ENCODE measurements at regions not wholly inside any gene's neighbourhood (a gene's known extent, or its start where the extent isn't known, plus 50 kb on each side); places are given as distances from the start of the nearest gene placed in this dataset.

DNA sequence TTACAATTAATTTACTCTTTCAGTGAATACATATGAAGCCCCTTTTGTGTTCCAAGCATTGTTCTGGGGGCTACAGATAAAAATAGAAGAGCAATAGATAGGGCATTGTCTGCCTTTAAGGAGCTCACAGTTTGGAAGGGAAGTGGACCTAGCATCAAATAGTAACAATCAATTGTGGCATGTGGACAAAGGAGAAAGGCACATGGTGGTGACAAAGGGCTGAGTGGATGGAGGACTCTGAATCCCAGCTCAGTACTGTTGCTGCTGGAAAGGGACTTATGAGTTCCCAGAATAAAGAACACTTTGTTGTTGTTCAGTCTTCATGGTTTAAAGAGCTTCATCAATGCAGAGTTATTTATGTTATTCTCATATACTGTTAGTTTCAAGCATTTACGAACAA lies 217.7 kb downstream of the HRH4 start:
- Mint-ChIP-seq H3K27me3 (peaks cover 2% of the 10 kb centered on the region), H3K27ac (no peak overlapping the region), H3K4me1 (no peaks in the 10 kb centered on the region), H3K4me3 (no peak overlapping the region), H3K9me3 (ENCODE audit: low read depth) (no peaks in the 10 kb centered on the region), H3K36me3 (no peaks in the 10 kb centered on the region)
- CTCF ChIA-PET: interaction anchor here (0.6 kb wide), 1 partner anchor 19 kb away, joined by 3 read pairs; no protein-coding TSS in a partner anchor
- DNase-seq (no peak), ATAC-seq (no peak)

DNA sequence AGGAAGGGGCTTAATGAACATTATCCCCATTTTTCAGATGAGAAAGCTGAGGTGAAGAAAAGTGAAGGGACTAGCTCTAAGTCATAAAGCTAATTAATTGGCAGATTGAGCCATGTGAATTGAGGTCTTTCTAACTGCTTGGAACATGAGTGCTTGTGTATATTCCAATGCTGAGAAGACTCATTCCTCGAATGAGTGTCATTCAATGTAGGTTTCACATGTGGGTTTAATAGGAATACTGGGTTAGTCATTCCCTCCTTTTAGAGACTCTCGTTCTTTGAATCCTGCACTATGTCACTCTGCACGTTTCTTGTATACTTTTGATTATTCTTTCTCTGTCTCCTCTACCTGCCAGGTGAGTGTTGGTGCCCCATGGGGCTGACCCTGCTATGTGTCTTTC lies 218.2 kb downstream of the HRH4 start:
- CTCF ChIA-PET: interaction anchor here (0.6 kb wide), 1 partner anchor 20 kb away, joined by 3 read pairs; no protein-coding TSS in a partner anchor
- DNase-seq (no peak), ATAC-seq (no peak)
- Mint-ChIP-seq H3K9me3 (ENCODE audit: low read depth) (no peaks in the 10 kb centered on the region), H3K4me1 (no peaks in the 10 kb centered on the region), H3K27ac (no peak overlapping the region), H3K4me3 (no peak overlapping the region), H3K36me3 (no peaks in the 10 kb centered on the region), H3K27me3 (peaks cover 2% of the 10 kb centered on the region)

DNA sequence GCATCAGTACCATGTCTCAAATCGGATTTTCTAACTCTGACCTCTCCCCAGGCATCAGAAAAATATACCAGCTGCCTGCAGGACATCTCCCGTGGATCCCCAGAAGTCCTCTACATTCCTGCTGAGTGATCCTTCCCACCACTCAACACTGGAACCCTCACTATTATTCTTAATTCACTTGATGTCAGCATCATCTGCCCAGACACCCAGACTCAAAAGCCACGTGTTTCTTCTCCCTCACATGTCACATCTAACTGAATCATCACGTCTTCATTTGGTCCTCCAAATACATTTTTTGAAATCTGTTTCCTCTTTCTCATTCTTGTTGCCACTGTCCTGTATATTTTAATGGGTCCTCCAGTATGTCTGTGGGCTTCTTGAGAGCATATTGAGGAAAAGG lies 218.6 kb downstream of the HRH4 start:
- Mint-ChIP-seq H3K27me3 (peaks cover 2% of the 10 kb centered on the region), H3K4me1 (no peaks in the 10 kb centered on the region), H3K27ac (no peak overlapping the region), H3K9me3 (ENCODE audit: low read depth) (no peaks in the 10 kb centered on the region), H3K36me3 (no peaks in the 10 kb centered on the region), H3K4me3 (no peak overlapping the region)
- no peak for ATAC-seq
- no peak for DNase-seq
- CTCF ChIA-PET: no interaction called here

DNA sequence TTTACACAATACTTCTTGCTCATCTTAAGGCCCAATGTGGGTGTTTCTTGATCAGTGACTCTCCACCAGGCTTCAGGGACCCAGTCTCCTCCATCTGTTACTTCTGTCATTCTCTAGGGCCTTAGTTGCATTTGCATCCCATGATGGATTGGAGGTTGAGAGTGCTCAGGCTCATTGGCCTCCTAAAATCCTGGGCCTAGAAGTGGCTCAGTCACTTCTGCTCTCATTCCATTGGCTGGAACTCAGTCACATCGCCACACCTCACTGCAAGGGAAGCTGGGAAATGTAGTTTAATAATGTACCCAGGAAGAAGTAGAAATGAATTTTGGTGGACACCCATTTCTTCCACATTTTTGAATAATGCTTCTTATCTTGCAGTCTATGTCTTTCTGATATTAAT lies 223.5 kb downstream of the HRH4 start:
- H3K27ac Mint-ChIP-seq: no peak overlapping the region
- no peak for ATAC-seq

DNA sequence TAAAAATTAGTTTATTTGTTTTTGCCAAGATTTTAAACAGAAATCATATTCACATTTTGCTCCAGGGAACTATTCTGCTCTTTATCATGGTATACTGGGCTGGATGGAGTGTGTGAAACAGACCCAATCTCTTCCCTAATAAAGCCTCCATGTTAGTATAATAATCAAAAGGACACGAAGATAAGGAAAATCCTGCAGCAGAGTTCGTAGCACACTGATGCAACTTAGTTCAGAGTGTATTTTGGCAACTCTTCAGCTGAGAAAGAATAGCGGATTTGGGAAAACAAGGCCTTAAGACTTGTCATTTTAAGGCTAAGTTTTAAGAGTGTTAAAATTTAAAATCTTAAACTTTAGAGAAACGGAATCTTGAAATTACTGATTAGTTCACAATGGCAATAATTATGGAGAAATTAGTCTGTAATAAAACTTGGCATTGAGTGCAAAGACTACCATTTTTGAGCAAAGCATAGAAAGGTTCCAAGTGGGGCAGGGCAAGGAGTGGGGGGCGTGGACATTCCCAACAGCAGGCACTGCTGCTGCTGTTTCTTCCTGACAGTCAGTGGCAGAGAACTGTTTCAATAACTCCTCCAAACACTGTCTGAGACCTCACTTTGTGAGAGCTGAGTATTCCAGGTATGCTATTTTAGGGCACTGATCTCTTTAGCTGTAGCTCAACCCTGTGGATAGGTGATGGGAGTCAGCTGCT lies 225.0 kb downstream of the HRH4 start:
- ATAC-seq: no peak
- H3K4me3 Mint-ChIP-seq: no peak overlapping the region
- CTCF ChIA-PET: no interaction called here
- DNase-seq: no peak
- H3K9me3 Mint-ChIP-seq (ENCODE audit: low read depth): no peaks in the 10 kb centered on the region
- no peaks in the 10 kb centered on the region for H3K4me1 Mint-ChIP-seq
- no peak overlapping the region for H3K27ac Mint-ChIP-seq
- peaks cover under 1% of the 10 kb centered on the region for H3K27me3 Mint-ChIP-seq
- no peaks in the 10 kb centered on the region for H3K36me3 Mint-ChIP-seq

More for the DNA sequence above, 223.5 kb downstream of the HRH4 start:
- no peaks in the 10 kb centered on the region for H3K4me1 Mint-ChIP-seq
- CTCF ChIA-PET: no interaction called here
- H3K27me3 Mint-ChIP-seq: peaks cover 2% of the 10 kb centered on the region
- no peak overlapping the region for H3K4me3 Mint-ChIP-seq
- H3K9me3 Mint-ChIP-seq (ENCODE audit: low read depth): no peaks in the 10 kb centered on the region
- no peak for DNase-seq
- no peaks in the 10 kb centered on the region for H3K36me3 Mint-ChIP-seq

DNA sequence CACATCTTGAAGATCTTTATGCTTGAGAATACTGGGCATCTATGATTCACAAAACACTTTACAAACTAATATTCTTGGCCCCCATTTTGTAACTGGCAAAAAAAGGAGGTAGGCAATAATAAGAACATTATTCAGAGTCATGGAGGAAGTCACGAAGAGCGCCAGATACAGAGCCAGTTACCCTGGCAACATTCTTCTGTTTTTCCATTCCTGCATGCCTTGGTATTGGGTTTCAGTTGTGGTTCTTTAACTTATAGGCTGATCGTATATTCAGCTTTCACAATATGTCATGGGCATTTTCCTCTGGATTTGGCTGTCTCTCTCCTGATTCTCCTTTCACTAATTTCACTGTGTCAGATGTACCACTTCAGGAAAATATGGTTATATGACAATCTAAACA lies 234.7 kb downstream of the HRH4 start:
- H3K27me3 Mint-ChIP-seq: peaks cover 3% of the 10 kb centered on the region
- DNase-seq (no peak), ATAC-seq (no peak)
- no peak overlapping the region for H3K27ac Mint-ChIP-seq
- H3K4me3 Mint-ChIP-seq: no peak overlapping the region
- CTCF ChIA-PET: no interaction called here
- H3K36me3 Mint-ChIP-seq: no peaks in the 10 kb centered on the region
- H3K9me3 Mint-ChIP-seq (ENCODE audit: low read depth): peaks cover 6% of the 10 kb centered on the region
- no peaks in the 10 kb centered on the region for H3K4me1 Mint-ChIP-seq

DNA sequence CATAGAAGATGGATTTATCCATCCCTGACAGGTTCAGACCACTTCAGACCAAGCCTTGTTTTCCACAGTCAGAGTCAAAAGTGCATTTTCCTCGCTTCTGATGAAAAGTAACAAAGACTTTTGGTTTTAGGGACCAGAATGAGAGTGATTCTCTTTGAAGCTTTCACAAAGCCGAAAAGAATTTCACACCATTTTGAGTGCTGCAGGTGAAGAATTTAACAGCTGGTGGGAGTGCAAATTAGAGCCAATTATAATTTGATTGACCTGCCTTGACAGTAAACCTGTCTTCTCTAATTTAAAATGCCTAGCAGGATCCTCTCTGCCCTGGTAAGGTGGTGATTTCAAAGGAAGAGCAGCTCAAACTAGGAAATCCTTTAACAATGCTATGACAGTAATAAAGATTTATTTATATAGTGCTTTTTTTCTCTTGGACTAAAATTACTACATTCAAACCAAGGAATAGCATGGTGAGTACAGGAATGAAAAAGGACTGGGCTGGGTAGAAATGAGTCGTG lies 241.6 kb downstream of the HRH4 start:
- Mint-ChIP-seq H3K4me3 (no peak overlapping the region), H3K27me3 (peaks cover 13% of the 10 kb centered on the region), H3K4me1 (no peaks in the 10 kb centered on the region), H3K9me3 (ENCODE audit: low read depth) (no peaks in the 10 kb centered on the region), H3K36me3 (no peaks in the 10 kb centered on the region), H3K27ac (no peak overlapping the region)
- CTCF ChIA-PET: no interaction called here
- ATAC-seq (no peak), DNase-seq (no peak)

DNA sequence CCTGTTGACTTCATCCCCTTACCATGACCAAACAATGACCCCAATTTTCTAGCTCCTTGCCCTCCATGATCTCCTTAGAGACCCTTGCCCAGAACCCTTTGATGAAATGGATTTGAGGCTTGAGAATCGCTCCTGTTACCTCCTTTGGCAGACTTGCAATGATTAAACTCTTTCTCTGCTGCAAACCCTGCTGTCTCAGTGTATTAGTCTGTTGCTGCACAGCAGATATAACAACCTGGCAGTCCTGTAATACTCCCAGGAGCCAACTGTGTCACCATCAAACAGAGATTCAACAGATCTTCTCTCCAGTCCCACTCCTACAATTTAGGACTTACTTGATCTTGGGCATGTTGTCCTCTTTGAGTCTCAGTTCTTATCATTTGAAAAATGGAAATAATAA lies 242.9 kb downstream of the HRH4 start:
- Mint-ChIP-seq H3K4me1 (no peaks in the 10 kb centered on the region), H3K27ac (no peak overlapping the region), H3K9me3 (ENCODE audit: low read depth) (no peaks in the 10 kb centered on the region), H3K27me3 (peaks cover 13% of the 10 kb centered on the region), H3K4me3 (no peak overlapping the region), H3K36me3 (no peaks in the 10 kb centered on the region)
- DNase-seq: no peak
- ATAC-seq: no peak
- CTCF ChIA-PET: no interaction called here

DNA sequence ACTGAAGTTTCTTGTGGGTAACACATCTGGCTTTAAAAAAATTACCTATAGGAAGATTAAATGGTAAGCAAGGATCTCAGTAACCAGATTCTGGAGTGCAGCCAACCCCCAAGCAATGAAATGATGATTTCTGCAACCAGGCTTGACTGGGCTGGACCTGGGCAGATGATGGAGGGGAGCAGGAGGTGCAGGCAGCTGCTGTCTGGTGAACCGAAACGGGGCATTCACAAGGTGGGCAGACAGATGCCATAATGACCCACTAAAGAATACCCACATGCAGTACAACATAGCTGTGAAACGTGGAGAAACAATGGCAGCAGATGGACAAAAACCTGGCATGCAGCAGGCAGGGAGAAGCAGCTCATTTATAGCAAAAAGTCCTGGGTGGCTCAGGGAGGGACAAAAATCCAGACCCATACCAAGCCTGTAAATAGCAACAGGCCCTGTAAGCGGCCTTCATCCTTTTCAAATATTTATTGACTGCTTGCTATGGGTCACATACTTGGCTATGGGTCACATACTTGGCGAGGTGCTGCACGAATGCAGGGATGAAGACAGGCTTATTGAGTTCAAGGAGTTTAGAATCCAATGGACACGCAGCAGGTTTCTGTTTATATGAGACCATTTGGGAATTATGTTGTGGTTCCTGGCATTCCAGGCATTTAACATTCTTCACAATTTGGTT lies 244.7 kb downstream of the HRH4 start:
- H3K4me1 Mint-ChIP-seq: no peaks in the 10 kb centered on the region
- H3K36me3 Mint-ChIP-seq: no peaks in the 10 kb centered on the region
- ATAC-seq (no peak), DNase-seq (no peak)
- peaks cover 10% of the 10 kb centered on the region for H3K27me3 Mint-ChIP-seq
- no peak overlapping the region for H3K27ac Mint-ChIP-seq
- CTCF ChIA-PET: interaction anchor here (1.1 kb wide), 1 partner anchor 21 kb away, joined by 3 read pairs; no protein-coding TSS in a partner anchor
- H3K4me3 Mint-ChIP-seq: no peak overlapping the region
- peaks cover 2% of the 10 kb centered on the region for H3K9me3 Mint-ChIP-seq (ENCODE audit: low read depth)

DNA sequence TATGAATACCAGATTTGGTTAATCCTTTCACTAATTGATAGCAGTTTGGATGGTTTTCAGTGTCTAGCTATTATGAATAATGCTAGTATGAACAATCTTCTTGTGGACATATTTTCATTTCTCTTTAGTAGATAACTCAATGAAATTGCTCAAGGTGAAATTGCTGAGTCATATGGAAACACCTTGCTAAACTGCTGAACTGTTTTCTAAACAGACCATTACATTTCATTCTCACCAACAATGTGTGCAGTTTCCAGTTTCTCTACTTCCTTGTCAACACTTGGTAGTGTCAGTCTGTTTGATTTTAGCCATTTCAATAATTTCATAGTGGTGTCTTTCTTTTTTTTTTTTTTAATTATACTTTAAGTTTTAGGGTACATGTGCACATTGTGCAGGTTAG lies 250.0 kb downstream of the HRH4 start:
- no peak for DNase-seq
- Mint-ChIP-seq H3K36me3 (no peaks in the 10 kb centered on the region), H3K27me3 (peaks cover under 1% of the 10 kb centered on the region), H3K9me3 (ENCODE audit: low read depth) (peaks cover 2% of the 10 kb centered on the region), H3K4me1 (no peaks in the 10 kb centered on the region), H3K4me3 (no peak overlapping the region), H3K27ac (no peak overlapping the region)
- CTCF ChIA-PET: no interaction called here
- no peak for ATAC-seq

DNA sequence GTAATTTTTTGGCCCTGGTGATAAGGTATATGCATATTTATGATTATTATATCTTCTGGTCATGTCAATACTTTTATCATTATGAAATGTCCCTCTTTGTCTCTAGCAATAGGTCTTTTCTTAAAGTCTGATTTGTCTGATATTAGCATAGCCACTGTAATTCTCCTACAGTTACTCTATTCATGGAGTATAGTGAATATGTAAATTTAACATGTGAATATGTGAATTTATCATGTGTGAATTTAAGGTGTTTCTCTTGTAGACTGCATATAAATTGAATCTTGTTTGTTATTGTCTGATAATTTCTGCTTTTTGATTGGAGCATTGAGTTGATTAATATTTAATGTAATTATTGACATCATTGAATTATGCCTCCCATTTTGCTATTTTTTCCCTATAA lies 259.4 kb downstream of the HRH4 start:
- peaks cover 23% of the 10 kb centered on the region for H3K27me3 Mint-ChIP-seq
- H3K27ac Mint-ChIP-seq: no peak overlapping the region
- ATAC-seq: no peak
- H3K9me3 Mint-ChIP-seq (ENCODE audit: low read depth): no peaks in the 10 kb centered on the region
- no peaks in the 10 kb centered on the region for H3K4me1 Mint-ChIP-seq
- DNase-seq: no peak
- CTCF ChIA-PET: no interaction called here
- no peaks in the 10 kb centered on the region for H3K36me3 Mint-ChIP-seq
- H3K4me3 Mint-ChIP-seq: no peak overlapping the region

DNA sequence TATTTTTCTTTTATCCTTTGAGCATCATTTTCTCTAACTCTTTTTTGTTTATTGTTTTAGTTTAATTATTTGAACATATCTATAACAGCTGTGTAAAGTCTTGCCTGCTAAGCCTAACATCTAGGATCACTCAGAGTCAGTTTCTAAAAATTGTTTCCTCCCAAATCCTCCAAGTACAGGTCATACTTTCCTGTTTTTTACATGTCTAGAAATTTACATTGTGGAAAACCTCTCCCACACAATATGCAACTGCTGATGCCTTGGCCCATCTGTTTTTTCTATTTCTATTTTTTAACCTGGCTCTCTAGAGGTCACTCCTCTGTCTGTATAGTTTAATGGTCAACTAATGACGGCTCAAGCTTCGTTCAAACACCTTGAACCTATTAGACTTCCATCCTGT lies 261.0 kb downstream of the HRH4 start:
- H3K27ac Mint-ChIP-seq: no peak overlapping the region
- no peaks in the 10 kb centered on the region for H3K9me3 Mint-ChIP-seq (ENCODE audit: low read depth)
- peaks cover 23% of the 10 kb centered on the region for H3K27me3 Mint-ChIP-seq
- CTCF ChIA-PET: no interaction called here
- H3K4me3 Mint-ChIP-seq: no peak overlapping the region
- no peak for ATAC-seq
- no peak for DNase-seq
- no peaks in the 10 kb centered on the region for H3K4me1 Mint-ChIP-seq
- no peaks in the 10 kb centered on the region for H3K36me3 Mint-ChIP-seq

DNA sequence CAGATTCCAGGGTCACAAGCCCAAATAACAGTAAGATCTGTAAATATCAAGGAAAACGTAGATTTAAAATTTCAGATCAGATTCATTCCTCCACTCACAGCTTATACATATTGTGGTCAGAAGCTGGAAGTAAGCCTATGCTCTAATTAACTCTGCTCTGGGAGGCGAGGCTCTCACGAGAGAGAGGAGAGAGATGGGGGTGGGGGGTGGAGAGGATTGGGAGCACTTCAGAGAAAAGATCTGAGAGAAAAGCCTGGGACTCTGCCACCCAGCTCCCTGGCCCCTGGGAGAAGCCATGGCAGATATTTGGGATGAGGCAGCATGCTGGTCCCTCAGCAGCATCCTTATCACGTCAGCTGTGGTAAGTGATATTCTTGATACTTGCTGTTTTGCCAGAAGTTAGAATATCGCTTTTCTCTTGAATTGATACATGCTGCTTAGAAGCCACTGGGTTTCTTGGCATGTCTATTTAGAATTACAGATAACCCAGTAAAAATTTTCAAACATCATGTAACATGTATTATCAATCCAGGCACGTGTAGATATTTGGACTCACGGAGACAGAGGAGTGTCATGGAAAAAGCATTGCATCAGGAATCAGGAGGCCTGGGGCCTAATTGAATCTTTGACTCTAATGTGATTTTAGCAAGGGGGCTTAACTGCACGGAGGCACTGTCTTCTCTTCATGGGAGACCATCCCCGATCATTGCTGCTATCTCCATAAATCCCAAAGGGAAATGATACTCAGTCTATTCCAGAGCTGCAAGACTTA lies 265.4 kb downstream of the HRH4 start:
- H3K4me1 Mint-ChIP-seq: no peaks in the 10 kb centered on the region
- no peak overlapping the region for H3K4me3 Mint-ChIP-seq
- H3K36me3 Mint-ChIP-seq: no peaks in the 10 kb centered on the region
- no peak for DNase-seq
- H3K27ac Mint-ChIP-seq: no peak overlapping the region
- peaks cover 15% of the 10 kb centered on the region for H3K27me3 Mint-ChIP-seq
- no peaks in the 10 kb centered on the region for H3K9me3 Mint-ChIP-seq (ENCODE audit: low read depth)
- no peak for ATAC-seq
- CTCF ChIA-PET: interaction anchor here (0.6 to 2.2 kb wide), 13 partner anchors 7 to 243 kb away, joined by 3 to 10 read pairs (median 4); no protein-coding TSS in a partner anchor

Measured in activated CD8-positive, alpha-beta memory T cell treated with anti-CD3 and anti-CD28 coated beads, Interleukin-2, amount 10 ng/mL, durations not matched to agents 7 days and 5 days (primary cell).